OCI-LY1 (cell line): ENCODE measurements at regions not wholly inside any gene's neighbourhood (a gene's known extent, or its start where the extent isn't known, plus 50 kb on each side); places are given as distances from the start of the nearest gene placed in this dataset.

Experiments used
- H2AFZ ChIP-seq: fragments of 200-600 bp; sonication (generic), shearing (Covaris generic); 2 replicates; pipeline ENCODE4 v1.6.0; 2014; ENCODE audit warnings: antibody characterized with exemption, mild to moderate bottlenecking, low read length
- H3F3A ChIP-seq: fragments of 200-600 bp; sonication (generic), shearing (Covaris generic); 2 replicates; pipeline ENCODE4 v1.6.0; 2014; ENCODE audit warnings: mild to moderate bottlenecking, antibody characterized with exemption, low read length, moderate library complexity; ENCODE audit not compliant: insufficient read depth
- H3K27ac ChIP-seq: fragments of 200-600 bp; sonication (generic); 2 replicates; pipeline ENCODE4 v1.5.1; 2014; ENCODE audit warnings: low read length, mixed run types, mild to moderate bottlenecking, low read depth; ENCODE audit not compliant: poor library complexity, severe bottlenecking
- H3K27me3 ChIP-seq: fragments of 200-600 bp; sonication (generic); 2 replicates; pipeline ENCODE4 v1.6.0; 2014; ENCODE audit warnings: antibody characterized with exemption, mild to moderate bottlenecking, low read length, moderate library complexity; ENCODE audit not compliant: insufficient read depth
- H3K36me3 ChIP-seq: fragments of 200-600 bp; sonication (generic); 2 replicates; pipeline ENCODE4 v1.6.1; 2014; ENCODE audit warnings: mild to moderate bottlenecking, antibody characterized with exemption, low read length, moderate library complexity, mixed read lengths; ENCODE audit not compliant: insufficient read depth
- H3K4me1 ChIP-seq: fragments of 200-600 bp; sonication (generic); 2 replicates; pipeline ENCODE4 v1.5.1; 2014; ENCODE audit warnings: mild to moderate bottlenecking, low read length, moderate library complexity; ENCODE audit not compliant: insufficient read depth, severe bottlenecking
- H3K4me2 ChIP-seq: fragments of 200-600 bp; sonication (generic), shearing (Covaris generic); 2 replicates; pipeline ENCODE4 v1.6.1; 2014; ENCODE audit warnings: low read length
- H3K4me3 ChIP-seq: fragments of 200-600 bp; sonication (generic); 2 replicates; pipeline ENCODE4 v1.5.1; 2014; ENCODE audit warnings: low read length, low read depth, mild to moderate bottlenecking, mixed read lengths; ENCODE audit not compliant: poor library complexity, severe bottlenecking
- H3K79me2 ChIP-seq: fragments of 200-600 bp; shearing (Covaris generic); 2 replicates; pipeline ENCODE4 v1.6.1; 2016; ENCODE audit warnings: mixed run types, low read length, mixed read lengths; ENCODE audit not compliant: insufficient read depth
- H3K9ac ChIP-seq: fragments of 200-600 bp; sonication (generic), shearing (Covaris generic); 2 replicates; pipeline ENCODE4 v1.6.1; 2014; ENCODE audit warnings: mild to moderate bottlenecking, low read length, mixed read lengths
- H3K9me2 ChIP-seq: fragments of 200-600 bp; sonication (generic), shearing (Covaris generic); 2 replicates; pipeline ENCODE4 v1.6.1; 2014; ENCODE audit warnings: low read depth, mild to moderate bottlenecking, low read length, mixed read lengths
- H3K9me3 ChIP-seq: fragments of 200-600 bp; shearing (Covaris generic); 2 replicates; pipeline ENCODE4 v1.6.1; 2014; ENCODE audit warnings: low read length, mixed read lengths
- H4K20me1 ChIP-seq: fragments of 200-600 bp; sonication (generic), shearing (Covaris generic); 2 replicates; pipeline ENCODE4 v1.6.0; 2016; ENCODE audit warnings: mild to moderate bottlenecking, low read length; ENCODE audit not compliant: insufficient read depth
- EZH2 ChIP-seq: fragments of 200-600 bp; sonication (generic), shearing (Covaris generic); IDR thresholded peaks from 2 replicates; pipeline ENCODE4 v1.8.0; 2017; ENCODE audit warnings: borderline replicate concordance, mixed run types, mild to moderate bottlenecking, antibody characterized with exemption, low read length, moderate library complexity, mixed read lengths
- TF ChIP-seq, protein P1 (sequence below): fragments of 200-600 bp; sonication (generic), shearing (Covaris generic); IDR thresholded peaks from 2 replicates; pipeline ENCODE4 v1.5.1; 2017; ENCODE audit warnings: mild to moderate bottlenecking, antibody characterized with exemption, low read length, moderate library complexity, mixed read lengths

DNA sequence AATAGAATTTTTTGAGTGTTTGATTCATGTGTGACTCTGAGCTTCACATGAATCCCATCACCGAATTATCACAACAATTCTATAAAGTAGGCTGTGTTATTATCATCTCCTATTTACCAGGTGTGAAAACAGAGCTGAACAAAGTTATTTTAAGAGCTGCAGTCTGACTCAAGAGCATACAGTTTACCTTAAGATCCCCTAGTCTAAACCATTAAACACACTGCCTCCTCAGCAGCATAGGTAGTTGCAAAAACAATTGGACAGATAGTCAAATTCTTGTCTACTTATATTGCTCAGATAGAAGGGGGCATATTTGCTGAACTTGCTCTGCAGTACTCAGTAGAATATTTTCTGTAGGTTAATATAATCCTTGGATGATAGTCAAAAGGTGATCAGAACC lies 219.8 kb upstream of the ATP2B1 start:
- Histone ChIP-seq H2AFZ (no peak overlapping the region), H3K4me1 (peaks cover 71% of the 10 kb centered on the region), H3K79me2 (no peaks in the 10 kb centered on the region), H3F3A (no peaks in the 10 kb centered on the region), H3K27ac (peak overlapping the region; percentile 96), H3K9me2 (no peaks in the 10 kb centered on the region), H3K36me3 (no peaks in the 10 kb centered on the region), H3K4me2 (peak overlapping the region; percentile 80), H3K9ac (peak overlapping the region; percentile 63), H3K27me3 (no peaks in the 10 kb centered on the region), H3K9me3 (no peaks in the 10 kb centered on the region), H4K20me1 (no peaks in the 10 kb centered on the region), H3K4me3 (peak overlapping the region; percentile 51)
- TF ChIP-seq, protein P1, sequence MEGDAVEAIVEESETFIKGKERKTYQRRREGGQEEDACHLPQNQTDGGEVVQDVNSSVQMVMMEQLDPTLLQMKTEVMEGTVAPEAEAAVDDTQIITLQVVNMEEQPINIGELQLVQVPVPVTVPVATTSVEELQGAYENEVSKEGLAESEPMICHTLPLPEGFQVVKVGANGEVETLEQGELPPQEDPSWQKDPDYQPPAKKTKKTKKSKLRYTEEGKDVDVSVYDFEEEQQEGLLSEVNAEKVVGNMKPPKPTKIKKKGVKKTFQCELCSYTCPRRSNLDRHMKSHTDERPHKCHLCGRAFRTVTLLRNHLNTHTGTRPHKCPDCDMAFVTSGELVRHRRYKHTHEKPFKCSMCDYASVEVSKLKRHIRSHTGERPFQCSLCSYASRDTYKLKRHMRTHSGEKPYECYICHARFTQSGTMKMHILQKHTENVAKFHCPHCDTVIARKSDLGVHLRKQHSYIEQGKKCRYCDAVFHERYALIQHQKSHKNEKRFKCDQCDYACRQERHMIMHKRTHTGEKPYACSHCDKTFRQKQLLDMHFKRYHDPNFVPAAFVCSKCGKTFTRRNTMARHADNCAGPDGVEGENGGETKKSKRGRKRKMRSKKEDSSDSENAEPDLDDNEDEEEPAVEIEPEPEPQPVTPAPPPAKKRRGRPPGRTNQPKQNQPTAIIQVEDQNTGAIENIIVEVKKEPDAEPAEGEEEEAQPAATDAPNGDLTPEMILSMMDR = no peak
- no peak for TF ChIP-seq EZH2

DNA sequence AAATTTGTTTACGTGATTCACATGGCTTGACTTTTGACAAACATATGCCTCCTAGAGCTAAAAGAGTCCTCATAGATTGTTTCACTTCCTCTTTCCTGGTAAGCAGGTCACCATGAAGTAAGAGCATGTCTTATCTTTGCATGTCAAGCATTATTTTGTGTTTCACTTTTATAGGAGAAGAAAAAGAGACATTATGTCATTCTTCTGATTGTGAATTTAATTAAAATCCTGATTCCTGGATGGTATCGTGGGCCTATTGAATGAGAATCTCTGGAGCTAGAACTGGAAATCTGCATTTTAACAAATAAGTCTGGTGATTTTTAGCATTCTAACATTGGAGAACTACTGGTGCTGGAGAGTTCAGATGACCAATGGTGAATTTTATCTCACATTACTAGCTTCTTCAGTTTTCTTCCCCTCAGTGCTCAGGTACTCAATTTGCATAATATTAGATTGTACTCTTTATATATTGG lies 218.6 kb upstream of the ATP2B1 start:
- Histone ChIP-seq H3K27ac (peak overlapping the region; percentile 96), H3K27me3 (no peaks in the 10 kb centered on the region), H3K79me2 (no peaks in the 10 kb centered on the region), H3K36me3 (no peaks in the 10 kb centered on the region), H4K20me1 (no peaks in the 10 kb centered on the region), H3K4me2 (peak overlapping the region; percentile 80), H3K9me2 (no peaks in the 10 kb centered on the region), H3K4me1 (peaks cover 72% of the 10 kb centered on the region), H3K9me3 (no peaks in the 10 kb centered on the region), H2AFZ (no peak overlapping the region), H3K9ac (peak overlapping the region; percentile 63), H3K4me3 (peak overlapping the region; percentile 51), H3F3A (no peaks in the 10 kb centered on the region)
- no peak for TF ChIP-seq EZH2
- TF ChIP-seq, protein P1 = no peak

DNA sequence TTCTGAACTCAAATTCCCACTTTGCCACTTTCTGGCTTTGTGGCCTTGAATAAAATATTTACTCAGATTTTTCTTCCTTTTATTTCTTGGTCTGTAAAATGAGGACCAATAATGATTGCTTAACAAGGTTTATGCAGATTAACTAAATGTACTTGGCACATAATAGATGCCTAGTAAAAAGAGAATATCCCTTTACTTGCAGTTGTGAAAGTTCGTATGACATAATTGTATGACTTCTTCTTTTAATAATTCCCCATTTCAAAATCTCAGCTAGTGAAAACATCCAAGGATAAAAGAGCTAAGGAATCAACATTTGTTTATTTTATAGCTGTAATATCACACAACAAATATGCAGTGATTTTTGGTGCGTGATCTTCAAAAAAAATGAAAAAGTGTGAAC lies 215.6 kb upstream of the ATP2B1 start:
- Histone ChIP-seq H2AFZ (no peak overlapping the region), H3K27ac (peak overlapping the region; percentile 96), H3F3A (no peaks in the 10 kb centered on the region), H3K27me3 (no peaks in the 10 kb centered on the region), H3K79me2 (no peaks in the 10 kb centered on the region), H4K20me1 (no peaks in the 10 kb centered on the region), H3K4me1 (peaks cover 83% of the 10 kb centered on the region), H3K4me3 (no peak overlapping the region), H3K9me3 (no peaks in the 10 kb centered on the region), H3K9me2 (no peaks in the 10 kb centered on the region), H3K36me3 (no peaks in the 10 kb centered on the region), H3K4me2 (no peak overlapping the region), H3K9ac (no peak overlapping the region)
- no peak for TF ChIP-seq EZH2
- TF ChIP-seq, protein P1 = no peak
